ENCODE measurements at regions not wholly inside any gene's neighbourhood (a gene's known extent, or its start where the extent isn't known, plus 50 kb on each side); places are given as distances from the start of the nearest gene placed in this dataset.

- intact Hi-C loops (cut with micrococcal nuclease) = no loop called here
These were observed 1209.3 kb upstream of the C9orf72 start for GRCh38 chr9:28782630-28783029.

GRCh38 chr9:28792716-28793115, 1219.4 kb upstream of the C9orf72 start:
- intact Hi-C loops (cut with micrococcal nuclease) = no loop called here

DNA sequence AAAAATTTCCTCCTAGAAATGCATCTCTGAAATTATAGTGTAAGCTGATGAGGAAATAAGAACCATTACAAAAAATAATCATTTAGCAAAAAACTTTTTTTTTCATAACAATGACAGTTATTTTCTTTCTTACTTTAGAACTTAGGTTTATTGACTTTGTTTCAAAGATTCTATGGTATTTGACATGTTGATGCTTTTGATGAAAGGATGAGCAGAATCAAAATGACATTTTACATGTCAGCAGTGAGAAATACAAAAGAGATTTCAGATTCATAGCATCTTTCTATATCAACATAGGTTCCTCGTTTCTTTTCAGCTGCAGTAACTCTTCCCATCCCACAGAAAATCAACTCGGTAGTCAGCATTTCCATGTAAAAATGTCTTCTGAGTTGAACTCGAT, 1226.6 kb upstream of the C9orf72 start:
- intact Hi-C loops (cut with micrococcal nuclease) = no loop called here

DNA sequence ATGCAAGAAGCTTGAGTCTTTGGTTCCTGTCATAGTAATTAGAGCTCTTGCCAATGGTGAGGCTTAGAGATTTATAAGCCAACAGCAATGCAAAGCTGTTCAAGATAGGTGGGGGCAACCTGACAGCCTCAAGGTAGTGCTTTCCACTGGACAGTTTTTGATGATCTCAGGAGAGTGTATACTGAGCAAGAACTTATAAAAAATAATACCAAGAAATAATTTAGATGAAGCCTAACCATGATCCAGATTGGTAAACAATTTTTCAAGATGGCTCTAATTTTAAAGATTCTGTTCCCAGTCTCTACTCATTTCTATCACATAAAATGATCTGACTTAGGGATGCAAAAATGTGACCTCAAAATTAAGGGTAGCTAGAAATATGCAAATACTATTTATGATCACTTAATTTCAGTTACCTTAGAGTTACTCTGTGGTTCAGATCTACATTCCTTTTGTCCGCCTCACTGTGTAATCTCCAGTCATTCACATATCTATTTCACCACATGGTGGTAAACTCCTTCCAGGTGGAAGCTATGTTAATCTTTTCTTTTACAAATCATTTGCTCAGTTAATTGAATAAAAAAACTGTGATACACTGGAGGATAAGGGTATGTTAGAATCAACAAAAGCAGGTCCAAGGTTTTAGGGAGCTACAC, 1228.0 kb upstream of the C9orf72 start:
- intact Hi-C loops (cut with micrococcal nuclease) = no loop called here

- intact Hi-C loops (cut with micrococcal nuclease) = no loop called here
These were observed 1231.9 kb upstream of the C9orf72 start for GRCh38 chr9:28805197-28805596.

DNA sequence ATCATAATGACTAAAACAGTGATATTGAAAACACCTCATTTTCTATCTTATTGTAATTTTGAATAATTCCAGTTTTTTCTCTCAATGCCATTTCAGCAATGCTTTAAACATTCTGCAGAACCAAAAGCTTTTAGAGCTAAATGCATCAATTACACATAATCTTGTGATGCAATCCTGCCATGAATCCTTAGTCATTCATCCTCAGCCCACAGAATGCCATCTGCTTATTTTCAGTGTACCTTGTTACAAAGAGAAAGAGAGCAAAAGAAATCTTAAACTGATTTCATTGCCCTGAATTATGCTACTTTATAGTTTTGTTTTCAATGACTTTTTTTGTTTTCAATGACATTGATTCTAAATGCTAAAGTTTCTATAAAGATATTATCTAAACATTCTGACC, 1234.8 kb upstream of the C9orf72 start:
- intact Hi-C loops (cut with micrococcal nuclease) = no loop called here

- intact Hi-C loops (cut with micrococcal nuclease) = no loop called here
These were observed 1237.3 kb upstream of the C9orf72 start for GRCh38 chr9:28810388-28811075.

DNA sequence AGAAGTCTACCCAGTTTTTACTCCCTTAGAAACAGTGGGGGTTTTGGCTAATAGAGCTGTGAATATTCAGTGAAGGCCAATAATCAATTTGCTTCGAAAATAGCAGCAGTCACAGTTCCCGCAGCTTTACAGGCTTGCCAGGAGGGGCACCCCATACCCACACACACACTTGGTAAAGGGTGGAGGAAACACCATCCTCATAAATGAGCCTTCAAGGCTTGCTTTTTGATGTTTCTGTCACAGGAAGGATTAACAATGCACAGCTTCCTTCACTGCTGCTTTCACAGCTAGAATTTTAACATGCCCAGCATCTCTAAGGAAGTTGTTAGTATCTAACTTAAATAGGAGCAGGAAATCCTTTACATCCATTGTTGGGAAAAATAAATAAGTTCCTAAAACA, 1247.5 kb upstream of the C9orf72 start:
- intact Hi-C loops (cut with micrococcal nuclease) = no loop called here

- intact Hi-C loops (cut with micrococcal nuclease) = no loop called here
These were observed 1248.0 kb upstream of the C9orf72 start for GRCh38 chr9:28821240-28821639.

DNA sequence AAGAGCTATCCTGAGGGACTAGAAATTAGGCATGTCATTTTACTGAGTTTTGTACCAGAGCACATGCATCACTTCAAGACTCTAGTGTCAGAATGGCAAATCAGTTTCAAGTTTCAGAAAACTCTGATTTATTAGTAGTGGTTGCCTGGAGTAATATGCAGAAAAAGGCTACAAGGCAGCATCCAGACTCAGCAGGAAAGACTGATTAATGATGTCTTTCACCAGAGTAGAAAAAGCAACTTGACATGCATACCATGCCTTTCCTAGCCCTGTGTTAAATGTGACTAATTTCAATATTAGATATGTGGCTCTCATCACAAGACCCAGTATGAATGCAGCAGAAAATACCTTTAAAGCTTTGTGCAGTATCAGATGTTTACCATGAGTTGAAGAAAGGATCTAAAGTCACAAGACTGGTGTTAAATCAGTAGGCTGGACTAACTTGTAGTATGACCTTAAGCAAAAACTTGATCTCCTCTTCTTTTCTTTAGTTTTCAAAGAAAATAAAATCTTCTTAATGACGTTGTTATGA, 1251.2 kb upstream of the C9orf72 start:
- intact Hi-C loops (cut with micrococcal nuclease) = no loop called here

GRCh38 chr9:28832168-28832770, 1259.0 kb upstream of the C9orf72 start:
- intact Hi-C loops (cut with micrococcal nuclease) = no loop called here

DNA sequence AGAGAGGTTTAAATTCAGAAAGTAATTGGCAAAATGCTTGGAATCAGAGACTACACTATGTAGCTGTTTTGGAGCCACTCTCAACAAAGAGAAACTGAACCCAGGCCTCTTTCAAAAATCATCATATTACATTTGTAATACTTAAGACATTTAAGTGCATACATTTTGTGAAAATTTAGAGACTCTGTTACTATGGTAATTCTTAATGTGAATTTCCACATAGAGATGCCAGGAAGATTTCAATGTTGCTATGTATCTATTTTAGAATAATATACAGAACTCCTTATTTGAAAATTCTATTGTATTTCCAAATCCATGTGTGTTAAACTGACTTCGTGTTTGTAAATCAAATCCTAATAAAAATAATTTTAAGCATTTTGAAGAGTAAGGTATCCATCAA, 1260.9 kb upstream of the C9orf72 start:
- intact Hi-C loops (cut with micrococcal nuclease) = no loop called here

GRCh38 chr9:28839778-28840430, 1266.6 kb upstream of the C9orf72 start:
- intact Hi-C loops (cut with micrococcal nuclease) = no loop called here

- intact Hi-C loops (cut with micrococcal nuclease) = no loop called here
These were observed 1268.5 kb upstream of the C9orf72 start for GRCh38 chr9:28841775-28842174.

GRCh38 chr9:28847331-28847730, 1274.0 kb upstream of the C9orf72 start:
- intact Hi-C loops (cut with micrococcal nuclease) = no loop called here

- intact Hi-C loops (cut with micrococcal nuclease) = no loop called here
These were observed 1275.4 kb upstream of the C9orf72 start for GRCh38 chr9:28848671-28849070.

GRCh38 chr9:28853477-28853876, 1280.2 kb upstream of the C9orf72 start:
- intact Hi-C loops (cut with micrococcal nuclease) = no loop called here

DNA sequence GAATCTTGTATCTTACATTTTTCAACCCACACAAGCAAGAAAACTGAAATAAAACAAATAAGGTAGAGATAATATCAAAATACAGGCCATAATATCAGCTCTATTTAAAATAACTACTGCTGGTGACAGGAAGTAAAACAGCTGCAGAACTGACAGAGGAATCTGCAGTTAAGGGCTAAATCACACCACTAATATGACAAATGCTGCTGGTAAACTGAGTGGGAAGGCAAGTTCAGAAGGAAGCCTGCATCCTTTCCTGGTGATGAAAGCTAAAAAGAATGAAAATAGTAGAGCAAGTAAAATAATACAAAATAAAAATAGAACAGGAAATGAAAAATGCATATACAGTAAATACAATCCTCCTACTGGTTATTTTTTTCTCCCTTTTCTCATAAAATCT, 1293.7 kb upstream of the C9orf72 start:
- intact Hi-C loops (cut with micrococcal nuclease) = no loop called here

DNA sequence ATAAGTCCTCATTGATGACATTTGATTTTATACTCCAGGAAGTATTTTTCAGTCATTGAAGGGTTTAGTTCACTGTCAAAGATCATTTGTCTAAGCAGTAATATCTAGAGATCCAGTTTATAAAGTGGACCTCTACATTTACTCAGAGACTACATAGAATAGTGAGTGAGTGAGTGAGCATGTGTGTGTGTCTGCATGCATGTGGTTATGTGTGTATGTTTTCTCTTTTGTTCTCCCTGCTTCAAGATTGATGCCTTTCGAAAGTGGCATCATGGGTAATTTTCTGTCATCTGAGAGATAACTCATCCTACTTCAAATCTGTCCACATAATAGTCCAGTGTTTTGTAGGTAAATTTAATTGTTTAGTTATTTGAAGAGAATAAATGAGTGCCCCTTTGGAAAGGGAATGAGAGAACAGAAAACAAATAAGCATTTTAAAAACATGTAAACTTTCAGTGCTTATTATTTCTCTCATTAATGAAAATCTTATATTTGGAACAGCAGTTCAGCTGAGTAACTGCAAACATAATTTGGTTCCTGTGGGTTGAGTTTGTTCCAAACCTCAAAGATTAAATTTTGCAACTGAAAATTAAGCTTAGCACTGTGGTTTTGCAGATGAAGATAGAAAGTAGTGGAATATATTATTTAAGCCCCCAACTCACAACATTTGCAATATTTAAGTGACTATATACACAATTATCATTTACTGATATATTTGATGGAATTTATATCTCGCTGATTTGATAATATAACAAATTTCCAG, 1295.1 kb upstream of the C9orf72 start:
- intact Hi-C loops (cut with micrococcal nuclease) = no loop called here

GRCh38 chr9:28882529-28882928, 1309.2 kb upstream of the C9orf72 start:
- intact Hi-C loops (cut with micrococcal nuclease) = no loop called here

DNA sequence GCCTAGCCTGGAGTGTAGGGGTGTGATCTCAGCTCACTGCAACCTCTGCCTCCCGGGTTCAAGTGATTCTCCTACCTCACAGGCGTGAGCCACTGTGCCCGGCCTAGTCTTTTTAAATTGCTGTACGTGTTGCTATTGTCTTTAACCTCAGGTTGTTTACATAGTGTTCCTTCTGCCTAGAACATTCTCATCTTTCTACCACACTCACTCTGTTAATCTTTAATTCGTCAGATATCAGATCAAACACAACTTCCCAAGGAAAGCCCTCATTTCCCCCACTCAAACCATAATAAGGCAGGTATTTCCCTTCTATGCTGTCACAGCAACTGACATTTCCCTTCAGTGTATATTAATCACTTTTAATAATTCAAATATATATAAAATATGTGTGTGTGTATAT, 1310.0 kb upstream of the C9orf72 start:
- intact Hi-C loops (cut with micrococcal nuclease) = no loop called here

Measured in T-helper 2 cell treated with Interferon-gamma antibody and Interleukin-4, amounts not matched to agents 100 ng/mL and 5 ng/mL, for 36 hours (primary cell).